Endothelial cell of umbilical vein (primary cell): ENCODE measurements at regions not wholly inside any gene's neighbourhood (a gene's known extent, or its start where the extent isn't known, plus 50 kb on each side); places are given as distances from the start of the nearest gene placed in this dataset.

Experiments
- BruUV-seq: library from RNA; stranded (reverse); fragments of 400-500 nt; replicated peaks from 2 replicates; lab custom pipeline; 2021; lab: Mats Ljungman, UMichigan
- CTCF ChIA-PET: fragments of 300-600, 350-600 bp; sonication (Branson Sonifier 250); formaldehyde crosslinking; loops from one replicate; lab custom pipeline; 2021; ENCODE audit warnings: antibody characterized with exemption, inconsistent platforms; lab: Charles Lee
- POLR2A ChIA-PET: fragments of 300-600, 350-600 bp; sonication (Branson Sonifier 250); formaldehyde crosslinking; loops from one replicate; lab custom pipeline; 2021; ENCODE audit warnings: antibody characterized with exemption, inconsistent platforms; lab: Charles Lee
- DNase-seq: peaks from one replicate; pipeline ENCODE4 v3.0.0-alpha.2; 2011; ENCODE audit warnings: low read depth, low spot score
- FAIRE-seq: peaks from 2 replicates; lab custom pipeline; 2011; peaks lifted over from hg19 to GRCh38; lab: Jason Lieb, UNC
- H2AFZ ChIP-seq: 2 replicates; pipeline ENCODE4 v1.6.0; 2012; ENCODE audit warnings: low read depth, low read length, control low read depth, inconsistent platforms
- H3K27ac ChIP-seq: 2 replicates; pipeline ENCODE4 v1.5.1; 2011; ENCODE audit warnings: low read depth, mild to moderate bottlenecking, control low read depth, low read length, moderate library complexity; ENCODE audit not compliant: insufficient read depth
- H3K27me3 ChIP-seq, 2 experiments: 2 replicates each; pipeline versions ENCODE4 v1.6.0 to v1.6.1; 2011; ENCODE audit warnings: low read length in 2 of 2, mixed read lengths in 1 of 2; ENCODE audit not compliant: control insufficient read depth in 2 of 2, insufficient read depth in 2 of 2
- H3K36me3 ChIP-seq, 2 experiments: 2 replicates in 1 of 2; 3 replicates in 1 of 2; pipeline ENCODE4 v1.5.1; 2011; ENCODE audit warnings: low read length in 2 of 2, mild to moderate bottlenecking in 1 of 2, moderate library complexity in 1 of 2; ENCODE audit not compliant: control insufficient read depth in 2 of 2, insufficient read depth in 2 of 2; ENCODE audit errors: extremely low read depth in 1 of 2
- H3K4me1 ChIP-seq: 3 replicates; pipeline ENCODE4 v1.5.1; 2011; ENCODE audit warnings: mild to moderate bottlenecking, low read length; ENCODE audit not compliant: control insufficient read depth, insufficient read depth; ENCODE audit errors: extremely low read depth
- H3K4me2 ChIP-seq: 2 replicates; pipeline ENCODE4 v1.6.1; 2011; ENCODE audit warnings: low read length, control low read depth, mixed read lengths; ENCODE audit not compliant: insufficient read depth
- H3K4me3 ChIP-seq, 3 experiments: fragments of 200-600 bp in 1 of 3; sonication (generic), shearing (Covaris generic) in 1 of 3; replicated peaks in 1 of 3; 2 replicates each; pipeline ENCODE4 v1.5.1; 2011 to 2016; ENCODE audit warnings: control low read depth in 3 of 3, low read length in 3 of 3, mild to moderate bottlenecking in 2 of 3, inconsistent platforms in 1 of 3, low read depth in 1 of 3, moderate library complexity in 1 of 3; ENCODE audit not compliant: insufficient read depth in 1 of 3
- H3K79me2 ChIP-seq: 2 replicates; pipeline ENCODE4 v1.6.0; 2012; ENCODE audit warnings: low read length, inconsistent platforms; ENCODE audit not compliant: control insufficient read depth, insufficient read depth
- H3K9ac ChIP-seq: replicated peaks from 2 replicates; pipeline ENCODE3; 2011; ENCODE audit warnings: low read length, control low read depth; ENCODE audit not compliant: insufficient read depth; ENCODE audit errors: extremely low read depth
- H3K9me1 ChIP-seq: replicated peaks from 3 replicates; pipeline ENCODE4 v1.6.0; 2011; ENCODE audit warnings: mild to moderate bottlenecking, low read length; ENCODE audit not compliant: control insufficient read depth, insufficient read depth; ENCODE audit errors: extremely low read depth
- H3K9me3 ChIP-seq: replicated peaks from 2 replicates; pipeline ENCODE4 v1.5.1; 2012; ENCODE audit warnings: low read length, inconsistent platforms; ENCODE audit not compliant: control insufficient read depth, insufficient read depth
- H4K20me1 ChIP-seq: replicated peaks from 2 replicates; pipeline ENCODE3; 2011; ENCODE audit warnings: mild to moderate bottlenecking, low read length; ENCODE audit not compliant: control insufficient read depth, insufficient read depth; ENCODE audit errors: extremely low read depth
- CTCF ChIP-seq, 2 donors: IDR thresholded peaks; 1 replicate in 1 of 2; 2 replicates in 1 of 2; pipeline ENCODE4 v1.5.1; 2011; ENCODE audit warnings: low read length in 2 of 2, mild to moderate bottlenecking in 2 of 2, moderate library complexity in 2 of 2, control low read depth in 1 of 2, inconsistent platforms in 1 of 2, low read depth in 1 of 2; ENCODE audit not compliant: insufficient read depth in 1 of 2; ENCODE audit errors: extremely low read depth in 1 of 2
- EZH2 ChIP-seq: IDR thresholded peaks from 2 replicates; pipeline ENCODE4 v1.6.1; 2012; ENCODE audit warnings: borderline replicate concordance, low read depth, mild to moderate bottlenecking, moderate library complexity, low read length, inconsistent platforms; ENCODE audit not compliant: severe bottlenecking
- FOS ChIP-seq: IDR thresholded peaks from 2 replicates; pipeline ENCODE4 v1.6.1; 2011; ENCODE audit warnings: mild to moderate bottlenecking, low read length, moderate library complexity, borderline replicate concordance; ENCODE audit not compliant: insufficient read depth
- GATA2 ChIP-seq: IDR thresholded peaks from 2 replicates; pipeline ENCODE4 v1.7.0; 2011; ENCODE audit warnings: low read depth, mild to moderate bottlenecking, moderate library complexity, mixed read lengths, low read length; ENCODE audit not compliant: insufficient read length, insufficient read depth
- JUN ChIP-seq: IDR thresholded peaks from 2 replicates; pipeline ENCODE4 v1.6.1; 2011; ENCODE audit warnings: borderline replicate concordance, low read depth; ENCODE audit not compliant: insufficient read length, insufficient read depth
- MYC ChIP-seq: IDR thresholded peaks from one replicate; pipeline ENCODE4 v1.6.1; 2011; ENCODE audit warnings: mild to moderate bottlenecking, low read depth, low read length
- POLR2A ChIP-seq: IDR thresholded peaks from 2 replicates; pipeline ENCODE4 v1.6.1; 2012; ENCODE audit warnings: low read depth, mild to moderate bottlenecking, control low read depth, low read length
- POLR2AphosphoS5 ChIP-seq: IDR thresholded peaks from 2 replicates; pipeline ENCODE4 v1.6.1; 2012; ENCODE audit warnings: low read depth, mild to moderate bottlenecking, control low read depth, low read length, moderate library complexity; ENCODE audit not compliant: insufficient read depth
- dilution Hi-C: fragments of 300-500 bp; cut with MboI; formaldehyde crosslinking; loops from one replicate; pipeline ENCODE4 v1.15.0; 2019; ENCODE audit warnings: low sequenced_read_pairs; ENCODE audit not compliant: extremely low pct_ligation_motif_present
- intact Hi-C: fragments of 100-400 bp; cut with micrococcal nuclease; formaldehyde crosslinking; loops from one replicate; pipeline ENCODE4 v1.10.0; 2022
- TF ChIP-seq, protein P1 (sequence below): IDR thresholded peaks from 2 replicates; pipeline ENCODE4 v1.6.1; 2011; ENCODE audit not compliant: insufficient read depth, insufficient read length

DNA sequence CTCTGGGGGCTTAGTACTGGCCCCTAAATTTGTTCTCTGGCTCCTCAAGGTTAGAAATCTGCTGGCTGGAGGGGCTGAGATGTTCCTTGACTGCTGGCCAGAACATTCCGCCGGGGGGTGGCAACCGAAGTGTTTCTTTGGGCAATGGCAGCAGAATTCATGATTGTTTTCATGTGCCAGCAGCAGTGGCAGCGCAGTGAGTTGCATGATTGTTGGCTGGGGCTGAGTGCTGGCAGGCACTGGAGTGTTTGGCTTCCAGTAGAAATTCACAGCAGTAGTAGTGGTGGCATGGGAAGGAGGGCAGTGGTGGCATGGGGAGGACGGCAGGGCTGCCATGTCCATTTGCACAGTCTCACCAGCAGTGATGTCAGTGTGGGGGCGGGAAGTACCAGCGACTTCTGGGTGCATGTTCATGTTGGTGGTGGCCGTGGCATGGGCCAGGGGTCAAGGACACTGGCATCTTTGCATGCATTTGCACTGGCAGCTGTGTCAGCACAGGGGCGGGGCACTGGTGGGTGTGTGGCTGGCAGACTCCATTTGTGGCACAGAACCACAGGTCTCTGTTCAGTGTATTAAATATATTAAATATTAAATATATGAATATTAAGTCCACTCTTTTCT is 130.6 kb upstream of the CDH7 start:
- CTCF ChIA-PET = no interaction called here
- no peaks in the 10 kb centered on the region for H3K36me3 ChIP-seq

More for the DNA sequence above, 130.6 kb upstream of the CDH7 start:
- no peak overlapping the region for H3K4me2 ChIP-seq
- intact Hi-C loops (no loop called here), dilution Hi-C loops (no loop called here)
- no peak overlapping the region for H3K4me3 ChIP-seq
- no peak overlapping the region for H2AFZ ChIP-seq
- no peaks in the 10 kb centered on the region for H3K4me1 ChIP-seq
- no peaks in the 10 kb centered on the region for H3K79me2 ChIP-seq
- H3K27me3 ChIP-seq = no peaks in the 10 kb centered on the region
- no peaks in the 10 kb centered on the region for H4K20me1 ChIP-seq
- DNase-seq (no peak), FAIRE-seq (no peak)
- no TSS peak for BruUV-seq
- no peaks in the 10 kb centered on the region for H3K9me1 ChIP-seq
- H3K9ac ChIP-seq = no peak overlapping the region
- H3K27ac ChIP-seq = no peak overlapping the region
- POLR2A ChIA-PET = no interaction called here
- TF ChIP-seq POLR2AphosphoS5 (no peak), JUN (no peak), FOS (no peak), GATA2 (no peak), MYC (no peak), POLR2A (no peak), EZH2 (no peak), CTCF (IDR thresholded peaks at IDR 0.05; ENCODE audit: extremely low read depth in 1 of 2, insufficient read depth in 1 of 2, low read depth in 1 of 2, low read length in 2 of 2) (no peak)
- TF ChIP-seq, protein P1, sequence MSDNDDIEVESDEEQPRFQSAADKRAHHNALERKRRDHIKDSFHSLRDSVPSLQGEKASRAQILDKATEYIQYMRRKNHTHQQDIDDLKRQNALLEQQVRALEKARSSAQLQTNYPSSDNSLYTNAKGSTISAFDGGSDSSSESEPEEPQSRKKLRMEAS = no peak
- H3K9me3 ChIP-seq = no peaks in the 10 kb centered on the region
